Testis (tissue), 2 donors: ENCODE measurements at regions not wholly inside any gene's neighbourhood (a gene's known extent, or its start where the extent isn't known, plus 50 kb on each side); places are given as distances from the start of the nearest gene placed in this dataset.

Experiments
- CTCF ChIP-seq, 3 experiments: fragments of 450-650 bp in 2 of 3; fragments of 200-600 bp in 1 of 3; sonication (generic) in 1 of 3; IDR thresholded peaks; one replicate each; pipeline ENCODE4 v1.5.1; 2016 to 2019; ENCODE audit warnings: antibody characterized with exemption in 3 of 3, mild to moderate bottlenecking in 2 of 3, moderate library complexity in 1 of 3
- POLR2A ChIP-seq: fragments of 450-650 bp; IDR thresholded peaks from one replicate; pipeline ENCODE4 v1.6.1; 2017; ENCODE audit warnings: antibody characterized with exemption, mild to moderate bottlenecking, moderate library complexity

GRCh38 chr6:132165677-132166076, 214.5 kb upstream of the CCN2 start:
- no peak for TF ChIP-seq CTCF (IDR thresholded peaks at IDR 0.05)
- TF ChIP-seq POLR2A = no peak
